GM18873 (cell line): ENCODE measurements at regions not wholly inside any gene's neighbourhood (a gene's known extent, or its start where the extent isn't known, plus 50 kb on each side); places are given as distances from the start of the nearest gene placed in this dataset.

ENCODE experiments used
- ATAC-seq: cut with Tn5 transposase; IDR thresholded peaks from one replicate; pipeline ENCODE4 v1.9.1; 2021; ENCODE audit warnings: mild to moderate bottlenecking, moderate library complexity, moderate number of reproducible peaks; ENCODE audit not compliant: unreplicated experiment, low FRiP score

DNA sequence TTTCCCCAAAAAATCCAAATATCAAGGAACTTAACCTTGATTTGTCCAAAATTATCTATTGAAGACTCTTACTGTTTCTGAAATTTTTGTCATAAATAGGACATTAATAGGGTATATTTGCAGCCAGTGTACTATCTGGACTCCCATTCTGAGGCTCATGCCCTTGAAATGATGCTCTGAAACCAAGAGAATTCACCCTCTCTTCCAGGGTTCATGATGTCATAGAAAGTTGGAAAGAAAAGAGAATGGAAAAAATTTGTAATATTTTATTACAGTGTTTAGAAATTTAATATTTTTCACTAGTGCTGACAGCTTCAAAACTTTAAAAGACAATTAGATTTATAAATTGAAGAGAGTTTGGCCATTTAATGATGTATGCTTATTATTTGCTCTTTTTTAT is 712.5 kb downstream of the MCTP2 start:
- no peak for ATAC-seq

DNA sequence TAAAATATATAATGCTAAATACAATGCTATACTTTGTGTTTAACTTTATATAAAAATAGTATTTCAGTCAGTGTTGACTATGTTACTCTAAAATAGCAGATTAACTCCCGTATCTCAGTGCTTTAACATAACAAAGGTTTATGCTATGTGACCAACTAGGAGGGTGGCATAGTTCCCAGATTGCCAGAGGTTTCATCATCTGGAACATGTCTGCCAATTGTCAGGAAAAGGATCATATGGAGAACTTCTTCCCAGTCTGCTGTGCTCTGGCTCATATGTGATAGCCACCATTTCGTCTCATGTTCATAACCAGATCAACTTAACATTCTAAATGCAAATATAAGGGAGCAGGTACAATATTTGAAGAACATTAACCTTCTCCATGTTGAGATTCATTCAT is 720.2 kb downstream of the MCTP2 start:
- ATAC-seq: no peak

DNA sequence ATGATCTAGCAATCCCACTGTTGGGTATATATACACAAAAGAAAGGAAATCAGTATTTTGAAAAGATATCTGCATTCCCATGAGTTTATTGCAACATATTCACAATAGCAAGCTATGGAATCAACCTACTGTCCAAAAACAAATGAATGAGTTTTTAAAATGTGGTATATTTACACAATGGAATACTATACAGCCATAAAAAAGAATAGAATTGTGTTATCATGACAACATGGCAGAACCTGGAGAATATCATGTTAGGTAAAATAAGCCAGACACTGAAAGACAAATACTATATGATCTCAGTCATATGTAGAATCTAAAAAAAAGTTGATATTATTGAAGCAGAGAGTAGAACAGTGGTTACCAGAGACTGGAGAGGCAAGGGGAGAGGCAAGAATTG is 732.6 kb downstream of the MCTP2 start:
- ATAC-seq: no peak

DNA sequence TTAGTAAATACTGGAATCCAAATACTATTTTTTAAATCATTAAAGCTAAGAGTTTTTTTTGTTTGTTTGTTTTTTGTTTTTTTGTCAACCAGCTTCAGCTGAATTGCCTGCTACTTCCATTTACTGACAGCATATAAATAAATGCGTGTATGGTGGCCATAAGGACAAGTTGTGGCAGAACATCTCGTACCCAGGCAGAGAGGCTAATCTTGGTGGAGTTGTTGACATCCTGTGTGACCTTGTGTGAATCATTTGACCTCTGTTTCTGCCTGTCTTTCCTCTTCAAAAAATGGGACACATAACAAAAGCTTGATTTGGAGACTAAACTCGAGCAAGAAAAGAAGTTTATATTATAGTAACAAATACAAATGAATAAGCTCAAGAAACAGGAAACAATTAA is 734.2 kb downstream of the MCTP2 start:
- ATAC-seq: no peak

DNA sequence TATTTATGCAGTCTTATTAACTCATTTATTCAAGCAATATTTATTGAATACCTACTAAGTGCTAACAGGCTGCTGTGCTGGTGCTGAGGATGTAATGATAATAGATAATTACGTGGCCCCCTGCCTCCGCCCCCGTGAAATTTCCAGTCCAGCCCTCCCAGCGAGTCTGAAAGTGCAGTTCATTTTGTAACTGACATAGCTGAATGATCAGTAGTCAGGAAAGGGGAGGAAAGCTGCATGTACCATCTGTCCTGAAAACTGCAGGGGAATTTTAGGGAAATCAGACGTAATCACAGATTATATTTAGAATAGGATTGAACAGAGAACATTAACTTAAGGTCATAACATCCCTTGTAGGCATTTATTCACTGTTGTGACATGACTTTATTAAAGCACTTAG is 736.8 kb downstream of the MCTP2 start:
- ATAC-seq: no peak

DNA sequence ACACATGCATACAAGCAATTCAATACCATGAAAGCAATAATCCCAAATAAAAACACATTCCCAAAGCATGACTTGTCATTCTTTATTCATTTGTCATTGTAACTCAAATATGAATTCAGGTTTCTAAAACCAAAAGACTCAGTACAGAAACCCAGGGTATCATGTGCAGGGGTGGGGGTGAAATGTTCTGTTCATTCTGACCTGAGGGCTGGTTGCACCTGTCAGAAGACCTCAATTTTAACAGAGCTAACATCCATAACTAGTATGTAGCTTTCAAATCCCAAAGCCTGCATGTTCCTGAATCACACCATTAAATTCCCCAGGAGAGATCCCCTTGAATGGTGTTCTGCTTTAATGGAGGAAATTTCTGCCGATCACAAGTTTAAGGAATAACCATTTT is 738.7 kb downstream of the MCTP2 start:
- ATAC-seq: no peak

DNA sequence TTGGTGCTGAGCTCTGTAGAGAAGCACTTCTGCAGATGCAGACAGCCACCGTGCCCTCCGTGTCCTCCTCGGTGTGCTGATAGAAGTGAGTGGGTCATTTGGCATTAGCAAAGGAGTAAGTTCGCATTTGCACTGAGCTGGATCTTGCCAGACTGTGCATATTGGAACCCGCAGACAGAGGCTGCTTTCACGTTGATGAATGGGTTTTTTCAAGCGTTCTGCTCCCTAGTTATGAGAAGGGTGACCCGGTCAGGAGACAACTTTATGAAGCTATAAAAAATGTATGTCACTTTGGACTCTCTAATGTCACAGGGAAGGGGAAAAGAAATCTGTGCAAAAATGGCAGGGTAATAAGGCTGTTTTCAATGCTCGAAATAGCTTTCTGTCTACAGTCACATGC is 739.4 kb downstream of the MCTP2 start:
- no peak for ATAC-seq

DNA sequence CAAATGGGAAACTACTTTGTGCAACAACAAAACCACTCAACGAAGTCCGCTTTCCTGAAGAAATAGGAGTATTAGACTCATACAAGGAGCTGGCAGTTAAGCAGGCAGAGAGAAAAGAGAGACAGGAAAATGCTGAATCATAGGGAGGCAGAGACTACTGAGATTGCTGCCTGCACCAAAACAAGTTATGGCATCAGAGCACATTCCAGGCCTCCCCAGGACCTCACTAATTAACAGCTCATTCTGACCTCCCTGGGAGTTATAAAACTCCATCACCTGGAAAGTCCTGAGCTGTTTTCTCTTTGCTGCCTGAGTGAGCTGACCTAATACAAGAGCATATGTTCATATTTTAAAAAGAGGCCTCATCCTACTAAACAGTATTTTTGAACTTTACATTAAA is 741.0 kb downstream of the MCTP2 start:
- no peak for ATAC-seq

DNA sequence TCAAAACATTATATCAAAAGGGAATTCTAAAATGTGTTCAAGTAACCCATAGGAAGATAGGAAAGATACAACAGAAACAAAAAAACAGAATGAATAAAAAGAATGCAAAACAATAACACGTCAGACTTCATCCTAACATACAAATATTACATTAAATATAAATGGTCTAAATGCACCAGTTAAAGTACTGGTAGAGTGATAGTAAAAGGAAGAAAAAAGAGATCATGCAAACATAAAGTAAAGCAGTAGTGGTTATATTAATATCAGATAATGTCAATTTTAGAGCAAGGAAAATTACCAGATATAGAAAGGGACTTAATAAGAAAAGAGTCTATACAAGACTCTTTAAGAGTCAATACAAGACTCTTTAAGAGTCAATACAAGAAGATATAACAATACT is 755.7 kb downstream of the MCTP2 start:
- no peak for ATAC-seq

DNA sequence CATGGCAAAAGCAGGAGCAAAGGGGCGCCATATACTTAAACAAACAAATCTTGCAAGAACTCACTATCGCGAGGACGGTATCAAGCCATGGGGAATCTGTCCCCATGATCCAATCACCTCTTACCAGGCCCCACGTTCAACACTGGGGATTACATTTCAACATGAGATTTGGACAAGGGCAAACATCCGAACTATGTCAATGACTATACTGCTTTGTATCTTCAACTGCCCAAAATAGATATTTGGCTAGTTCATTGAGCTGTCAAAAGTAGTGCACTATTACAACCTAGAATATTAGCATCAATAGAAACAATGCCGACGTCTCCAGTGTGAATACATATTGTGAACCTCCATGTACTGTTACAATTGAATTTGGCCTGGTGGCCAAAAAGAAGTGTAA is 760.4 kb downstream of the MCTP2 start:
- no peak for ATAC-seq

DNA sequence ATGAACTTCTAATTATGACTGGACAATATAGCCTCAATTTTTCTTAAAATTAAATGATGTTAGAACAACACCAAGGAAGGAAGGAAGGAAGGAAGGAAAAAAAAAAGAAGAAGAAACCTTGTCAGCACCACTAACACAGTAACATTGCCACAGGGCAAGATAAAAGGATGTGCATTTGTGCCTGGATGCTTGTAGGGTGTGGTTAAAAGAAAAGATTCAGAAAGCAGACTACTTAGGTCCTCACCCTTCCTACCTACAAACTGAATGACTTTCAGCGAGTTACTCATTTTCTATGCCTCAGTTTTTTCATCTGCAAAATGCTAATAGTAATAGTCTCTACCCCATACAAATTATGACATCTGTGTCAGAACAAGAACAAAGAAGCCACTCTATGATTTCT is 778.3 kb downstream of the MCTP2 start:
- ATAC-seq: no peak

DNA sequence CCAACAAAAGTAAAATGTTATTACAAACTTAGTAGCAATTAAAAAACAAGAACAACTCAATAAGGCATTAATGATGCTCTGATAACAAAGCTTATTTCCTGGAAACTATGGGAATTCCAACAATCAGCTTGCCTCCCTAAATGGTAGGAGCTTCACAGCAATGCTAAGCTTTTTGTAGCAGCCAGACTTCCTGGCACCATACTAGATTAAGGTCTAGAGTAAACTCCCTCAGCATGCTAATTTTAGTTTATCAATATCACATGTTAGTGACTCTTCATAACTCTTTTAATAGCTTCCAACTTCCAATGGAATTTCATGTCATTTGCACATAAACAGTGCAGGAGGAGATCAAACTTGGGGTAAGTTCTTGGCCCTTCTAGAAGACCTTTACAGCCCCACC is 782.0 kb downstream of the MCTP2 start:
- ATAC-seq: no peak

DNA sequence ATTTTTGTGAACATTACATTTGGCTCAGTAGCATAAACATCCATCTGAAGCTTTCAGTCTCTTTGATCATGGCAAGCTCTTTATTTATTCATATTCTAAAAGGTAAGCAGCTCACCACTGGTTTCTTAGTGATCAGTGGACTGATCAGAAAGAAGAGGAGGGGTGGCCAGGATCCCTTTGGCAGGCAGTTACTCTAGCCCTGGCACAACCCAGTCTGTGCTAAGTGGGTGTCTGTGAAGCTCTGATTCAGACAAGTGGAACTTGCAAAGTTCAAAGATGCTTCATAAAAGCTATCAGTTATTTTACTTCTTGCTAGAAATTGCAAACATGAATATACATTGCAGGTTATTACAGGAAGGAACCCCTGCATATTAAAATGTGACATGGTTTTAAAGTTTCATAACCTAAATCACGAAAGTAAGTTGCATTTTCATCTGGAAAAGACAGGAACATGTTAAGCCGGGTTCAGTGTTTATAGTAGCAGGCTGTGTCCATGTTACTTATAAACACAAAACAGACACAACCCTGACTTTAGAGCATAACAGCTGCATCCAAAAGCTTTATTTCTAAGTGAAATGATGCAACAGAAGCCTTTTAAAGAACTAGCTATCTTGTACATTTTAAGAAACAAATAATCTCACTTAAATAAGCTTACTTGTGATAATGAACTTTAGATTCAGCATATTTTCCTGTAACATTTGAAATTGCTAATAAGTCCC is 785.3 kb downstream of the MCTP2 start:
- ATAC-seq: no peak

DNA sequence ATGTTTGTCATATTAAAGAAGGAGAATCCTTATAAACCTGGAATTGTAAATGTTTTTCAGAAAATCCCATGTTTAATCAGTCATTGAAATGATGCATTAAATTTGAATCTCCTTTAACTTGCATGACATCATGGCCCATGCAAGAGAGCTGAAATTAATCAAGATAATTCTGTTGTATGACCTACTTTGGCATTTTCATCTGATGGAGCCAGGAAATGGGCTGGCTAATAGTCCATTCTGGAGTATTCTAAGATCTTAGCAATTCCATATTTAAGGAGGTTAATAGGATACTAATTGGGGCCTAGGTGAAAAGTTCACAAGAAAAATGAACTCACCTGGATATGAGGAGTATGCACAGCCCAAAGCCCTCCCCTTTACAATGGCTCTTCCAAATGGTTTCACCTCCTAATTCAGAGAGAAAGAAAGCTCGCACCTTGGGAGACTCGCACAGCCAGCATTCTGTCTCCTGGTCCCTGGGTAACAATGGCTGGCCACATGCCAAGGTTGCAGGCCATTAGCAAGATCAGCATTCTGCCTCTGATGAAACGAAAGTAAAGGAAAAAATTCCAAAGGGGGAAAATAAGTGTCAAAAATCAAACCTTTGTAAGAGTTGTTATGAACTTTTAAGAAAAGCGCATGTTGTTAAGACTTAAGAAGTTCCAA is 786.4 kb downstream of the MCTP2 start:
- ATAC-seq: no peak

DNA sequence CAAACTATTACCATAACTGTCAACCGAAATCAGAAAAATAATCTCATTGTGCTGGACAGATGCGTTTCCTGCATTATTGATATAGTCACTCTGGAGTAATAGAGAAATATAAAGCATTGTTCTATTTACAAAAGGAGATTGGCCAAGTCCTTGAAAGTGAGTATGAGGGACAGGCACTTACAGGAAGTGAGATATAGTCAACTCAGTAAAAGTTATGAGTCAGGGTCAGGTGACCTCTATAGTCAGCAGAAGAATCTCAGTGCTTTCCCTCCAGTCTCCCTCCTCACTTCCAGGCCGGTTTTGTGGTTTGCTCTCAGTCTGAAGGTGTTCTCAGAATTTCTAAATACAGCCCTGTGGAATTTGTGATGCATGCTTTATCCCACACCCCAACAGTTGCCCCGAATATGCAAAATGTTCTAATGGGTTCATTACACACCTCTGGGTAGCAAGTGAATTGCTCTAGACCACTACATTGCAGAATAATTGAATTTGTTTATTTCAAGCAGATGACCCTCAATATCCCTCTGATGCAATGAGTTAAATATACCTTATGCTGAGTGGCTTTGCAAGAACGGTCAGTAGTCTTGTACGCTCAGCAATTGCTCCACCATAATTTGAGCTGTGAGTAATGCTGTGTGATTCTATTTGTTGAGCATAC is 787.7 kb downstream of the MCTP2 start:
- no peak for ATAC-seq

DNA sequence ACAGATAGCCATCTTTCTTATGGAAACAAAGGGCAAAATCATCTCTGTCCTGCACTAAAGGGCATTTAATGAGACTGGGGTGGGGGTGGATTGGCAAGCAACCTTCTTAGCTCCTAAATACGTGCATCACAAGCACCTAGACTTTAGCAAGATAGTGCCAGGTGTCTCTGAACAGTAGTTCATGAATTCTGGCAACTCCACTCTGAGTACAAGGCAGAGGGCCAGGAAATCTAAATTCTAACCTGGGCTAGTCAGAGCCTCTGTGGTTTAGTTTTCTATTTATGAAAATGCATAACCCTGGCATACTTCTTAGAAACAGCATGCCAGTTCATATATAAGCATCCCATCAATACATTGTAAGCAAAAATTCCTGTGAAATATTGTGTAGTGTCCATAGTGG is 788.5 kb downstream of the MCTP2 start:
- ATAC-seq: no peak

DNA sequence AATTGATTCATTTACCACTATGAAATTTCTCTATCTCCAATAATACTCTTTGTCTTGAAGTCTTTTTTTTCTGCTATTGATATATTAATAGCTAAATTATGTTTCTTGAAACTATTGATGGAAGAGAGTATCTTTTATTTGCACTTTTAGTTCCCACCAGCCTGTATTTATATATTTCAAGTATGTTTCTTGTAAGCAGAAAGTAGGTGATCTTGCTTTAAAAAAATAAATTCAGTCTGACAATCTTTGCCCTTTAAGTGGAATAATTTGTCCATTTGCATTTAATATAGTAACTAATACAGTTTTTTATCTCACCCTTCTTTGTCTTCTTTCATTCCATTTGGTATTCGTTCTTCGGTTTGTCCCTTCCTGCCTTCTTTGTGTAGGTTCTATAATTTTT is 790.5 kb downstream of the MCTP2 start:
- no peak for ATAC-seq

DNA sequence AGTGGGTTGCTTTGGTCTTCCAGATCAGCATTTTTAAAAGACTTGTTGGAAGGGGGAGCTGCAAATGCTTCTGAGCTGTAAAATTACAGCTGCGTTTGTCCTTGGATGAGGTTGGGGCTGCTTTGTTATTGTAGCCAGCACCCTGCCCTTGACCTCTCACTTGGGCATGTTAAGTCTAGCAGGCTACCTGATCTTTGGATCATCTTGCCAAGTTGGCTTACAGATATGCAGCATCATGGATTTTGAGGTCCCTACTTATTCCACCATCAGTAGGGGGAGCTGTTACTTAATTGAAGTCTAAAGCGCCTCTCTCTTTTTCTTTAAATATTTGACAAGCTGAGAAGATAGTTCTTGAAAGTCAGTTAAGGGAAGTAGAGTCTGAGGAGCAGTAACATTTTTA is 793.0 kb downstream of the MCTP2 start:
- no peak for ATAC-seq

DNA sequence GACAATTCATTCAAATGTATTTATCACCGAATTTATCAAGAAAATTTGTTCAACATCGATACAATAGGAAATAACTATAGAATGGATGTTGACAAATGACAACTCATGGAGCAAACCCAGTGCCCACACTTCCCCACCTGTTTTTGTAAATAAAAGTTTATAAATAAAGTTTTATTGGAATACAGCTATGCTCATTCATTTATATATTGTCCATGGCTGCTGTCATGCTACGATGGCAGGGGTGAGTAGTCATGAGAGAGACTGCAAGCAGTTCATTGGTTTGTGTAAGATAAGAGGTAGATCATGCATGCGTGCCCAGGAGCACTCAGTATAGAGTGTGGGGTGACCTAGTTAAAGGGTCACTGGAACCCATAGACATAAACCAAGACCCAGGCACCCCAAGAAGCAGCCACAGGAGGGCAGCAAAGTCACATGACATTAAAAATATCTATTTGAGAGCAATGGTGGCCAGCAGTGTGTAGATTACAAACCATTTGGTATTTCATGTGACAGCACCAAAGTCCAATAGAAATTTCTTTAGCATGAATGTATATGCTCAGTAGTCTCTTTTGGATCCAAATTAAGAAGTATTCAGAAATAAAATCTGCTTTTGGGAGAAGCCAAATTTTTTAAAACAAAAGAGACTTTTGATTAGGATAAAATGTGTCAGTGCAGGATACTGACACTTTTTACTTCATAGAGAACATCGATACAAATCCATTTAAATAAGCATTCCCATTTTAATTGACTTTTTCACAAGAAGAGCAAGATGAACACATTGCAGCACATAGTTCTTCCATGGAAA is 794.8 kb downstream of the MCTP2 start:
- ATAC-seq: no peak

DNA sequence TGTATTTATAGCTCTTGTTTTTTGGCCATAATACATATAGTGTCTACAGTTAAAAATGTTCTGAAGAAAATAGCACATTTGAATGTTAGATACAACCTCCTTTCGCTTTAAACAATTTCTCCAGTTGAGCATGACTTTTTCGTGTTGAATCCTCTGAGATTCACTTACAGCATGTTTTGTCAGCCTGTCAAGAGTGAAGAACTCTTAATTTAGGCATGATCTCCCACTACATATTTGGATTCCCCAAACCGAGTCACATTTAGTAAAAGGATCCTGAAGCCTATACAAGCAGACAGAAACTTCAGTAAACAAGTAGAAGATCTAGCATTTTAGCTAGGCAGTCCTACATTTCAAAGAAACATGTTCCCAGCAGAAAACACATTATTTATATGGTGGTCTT is 796.6 kb downstream of the MCTP2 start:
- ATAC-seq: no peak

DNA sequence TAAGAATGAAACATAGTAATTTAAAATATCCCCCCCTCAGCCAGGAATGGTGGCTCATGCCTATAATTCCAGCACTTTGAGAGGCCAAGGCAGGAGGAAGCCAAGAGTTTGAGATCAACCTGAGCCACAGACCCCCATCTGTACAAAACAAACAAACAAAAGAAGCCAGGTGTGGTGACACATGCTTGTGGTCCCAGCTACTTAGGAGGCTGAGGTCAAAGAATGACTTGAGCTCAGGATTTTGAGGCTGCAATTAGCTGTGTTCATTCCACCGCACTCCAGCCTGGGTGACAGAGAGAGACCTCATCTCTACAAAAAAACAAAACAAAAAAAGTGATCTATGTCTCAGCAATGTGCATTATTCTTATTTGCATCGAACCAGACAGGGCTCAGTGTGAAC is 800.8 kb downstream of the MCTP2 start:
- no peak for ATAC-seq
